AML-193 (cell line): ENCODE measurements at regions not wholly inside any gene's neighbourhood (a gene's known extent, or its start where the extent isn't known, plus 50 kb on each side); places are given as distances from the start of the nearest gene placed in this dataset.
A peak's percentile ranks its signal among the peaks of the same experiment; 100 is the strongest.

Experiments
- DNase-seq, 2 experiments: peaks; one replicate each; lab custom pipeline; 2025; lab: John Stamatoyannopoulos, UW

GRCh38 chr3:81968658-81969057, 207.2 kb upstream of the GBE1 start:
- no peak for DNase-seq

DNA sequence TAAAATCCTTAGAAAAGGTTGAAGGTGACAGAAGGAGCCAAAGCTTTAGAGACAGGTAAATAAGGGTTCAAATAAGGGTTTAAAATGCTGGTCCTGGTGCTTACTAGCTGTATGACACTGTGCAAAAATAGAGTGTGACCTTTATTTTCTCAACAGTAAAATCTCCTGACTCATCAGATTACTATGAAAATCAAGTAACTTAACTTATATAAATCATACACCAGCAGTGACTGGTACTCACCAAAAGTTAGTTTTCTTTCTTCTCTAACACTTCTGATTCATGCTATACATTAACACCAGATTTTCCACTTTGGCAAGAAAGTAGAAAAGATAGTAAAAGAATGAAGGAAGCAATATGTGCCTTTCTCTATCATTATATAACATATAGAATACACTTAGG, 205.9 kb upstream of the GBE1 start:
- DNase-seq: no peak

DNA sequence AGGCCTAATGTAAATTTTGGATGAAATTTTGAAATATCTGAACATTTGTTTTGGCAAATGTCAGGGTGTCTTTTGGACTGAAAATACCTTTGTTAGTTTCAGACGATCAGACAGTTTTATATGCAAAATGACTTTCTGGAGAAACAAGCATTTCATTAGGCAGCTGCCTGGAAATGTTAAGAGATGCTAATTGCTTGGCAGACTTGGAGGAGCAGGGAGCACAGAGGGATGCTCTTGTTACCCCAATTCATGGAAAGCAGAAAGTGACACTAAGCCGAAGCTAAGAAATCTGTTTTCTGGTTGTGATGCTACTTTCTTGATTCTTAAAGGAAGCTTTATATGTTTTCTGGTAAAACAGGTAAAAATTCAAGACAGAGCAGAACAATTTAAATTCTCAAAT, 204.3 kb upstream of the GBE1 start:
- DNase-seq: no peak

DNA sequence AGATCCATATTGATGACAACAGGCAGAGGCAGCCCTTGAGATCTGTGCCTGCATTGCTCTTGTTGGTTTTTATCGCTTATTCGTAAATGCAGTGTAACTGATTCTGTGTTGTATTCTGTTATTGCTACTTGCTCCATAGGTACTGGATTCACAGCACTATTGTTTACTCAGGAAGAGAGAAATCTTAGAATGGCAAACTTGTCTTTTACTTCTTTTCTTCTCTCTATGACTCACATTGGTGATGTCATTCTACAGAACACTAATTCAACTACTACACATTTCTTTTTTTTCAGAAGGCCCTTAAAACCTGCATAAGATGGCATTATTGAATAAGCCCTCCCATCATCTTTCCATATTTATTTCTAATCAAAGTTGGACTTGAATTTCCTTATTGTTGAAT, 201.0 kb upstream of the GBE1 start:
- DNase-seq: no peak

DNA sequence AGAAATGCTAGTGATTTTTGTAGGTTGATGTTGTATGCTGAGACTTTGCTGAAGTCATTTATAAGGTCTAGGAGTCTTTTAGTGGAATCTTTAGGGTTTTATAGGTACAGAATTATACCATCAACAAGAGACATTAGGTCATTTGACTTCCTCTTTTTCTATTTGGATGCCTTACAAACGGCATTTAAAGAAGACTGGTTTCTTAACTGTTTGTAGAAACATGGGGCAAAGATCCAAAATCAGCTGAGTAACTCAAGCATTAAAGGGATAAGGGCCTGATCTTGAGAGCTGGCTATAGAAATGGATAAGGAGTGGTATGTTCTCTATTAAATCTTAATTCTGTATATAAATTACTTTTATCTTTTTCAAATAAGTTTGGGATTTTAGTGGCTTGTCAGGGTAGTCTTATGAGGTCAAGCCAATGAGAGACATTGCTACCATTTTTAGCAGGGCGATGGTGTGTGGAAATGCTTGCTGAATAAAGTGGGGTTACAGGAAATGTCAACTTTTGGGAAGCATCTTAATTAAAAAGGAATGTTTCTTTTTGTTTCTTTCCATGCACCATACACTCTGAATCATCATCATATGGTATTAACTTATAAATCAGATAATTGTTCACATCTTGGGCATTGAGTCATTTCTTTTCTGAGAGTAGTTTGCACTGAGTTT, 197.7 kb upstream of the GBE1 start:
- peak; percentile 22 to 43 for DNase-seq

DNA sequence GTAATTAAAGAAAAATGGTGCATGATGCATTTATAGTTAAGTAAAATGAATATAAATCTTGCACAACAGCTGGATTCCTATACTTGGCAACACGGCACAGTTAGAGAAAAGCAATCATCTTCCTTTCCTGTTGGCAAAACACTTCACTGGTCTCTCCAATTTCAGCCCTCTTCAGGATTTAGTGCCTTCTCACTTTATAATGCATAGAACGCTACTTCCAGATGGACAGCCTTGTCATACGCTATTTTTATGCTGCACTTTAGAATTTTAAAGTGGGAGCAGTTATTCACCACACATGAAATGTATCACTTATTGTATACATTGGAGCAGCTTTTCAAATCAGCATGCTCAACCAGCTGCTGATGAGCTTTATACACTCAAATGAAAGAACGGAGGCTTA, 194.4 kb upstream of the GBE1 start:
- DNase-seq: no peak

DNA sequence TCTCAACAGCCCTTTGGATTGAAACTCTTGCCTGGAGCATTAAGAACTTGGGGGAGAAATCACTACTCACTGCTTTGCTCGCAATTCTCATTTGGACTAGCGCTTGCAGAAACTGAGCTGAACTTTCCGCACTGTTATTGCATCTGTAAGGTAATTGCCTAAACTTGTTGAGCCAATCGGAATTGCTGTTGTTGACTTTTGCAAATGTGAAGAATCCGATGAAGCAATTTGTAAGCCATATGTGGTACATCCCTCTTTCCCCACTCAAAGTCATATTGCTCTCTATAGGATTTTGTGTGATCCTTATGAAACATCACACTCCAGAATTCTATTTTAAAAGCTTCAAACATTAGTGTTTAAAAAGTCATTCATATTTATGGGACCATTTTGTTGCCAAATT, 191.7 kb upstream of the GBE1 start:
- DNase-seq: no peak

GRCh38 chr3:81952141-81952540, 190.7 kb upstream of the GBE1 start:
- no peak for DNase-seq

DNA sequence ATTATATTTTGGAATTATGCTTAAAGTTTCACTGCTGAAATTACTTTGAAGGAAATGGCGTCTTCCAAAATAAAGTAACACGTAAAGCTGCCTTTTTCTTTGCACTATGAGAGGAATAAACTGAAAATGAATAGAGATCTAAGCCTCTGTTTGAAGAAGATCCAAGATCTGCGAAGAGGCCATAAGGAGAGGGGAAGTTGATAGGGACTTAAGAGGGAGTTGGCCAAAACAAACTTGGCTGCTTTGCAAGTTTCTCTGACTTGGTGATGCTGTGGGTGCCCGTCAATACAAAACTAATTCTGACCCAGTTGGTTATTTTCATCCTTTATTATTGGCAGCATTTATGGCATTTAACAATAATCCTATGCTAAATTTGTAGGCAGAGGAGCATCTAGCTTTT, 190.2 kb upstream of the GBE1 start:
- no peak for DNase-seq

GRCh38 chr3:81951106-81951505, 189.7 kb upstream of the GBE1 start:
- no peak for DNase-seq

DNA sequence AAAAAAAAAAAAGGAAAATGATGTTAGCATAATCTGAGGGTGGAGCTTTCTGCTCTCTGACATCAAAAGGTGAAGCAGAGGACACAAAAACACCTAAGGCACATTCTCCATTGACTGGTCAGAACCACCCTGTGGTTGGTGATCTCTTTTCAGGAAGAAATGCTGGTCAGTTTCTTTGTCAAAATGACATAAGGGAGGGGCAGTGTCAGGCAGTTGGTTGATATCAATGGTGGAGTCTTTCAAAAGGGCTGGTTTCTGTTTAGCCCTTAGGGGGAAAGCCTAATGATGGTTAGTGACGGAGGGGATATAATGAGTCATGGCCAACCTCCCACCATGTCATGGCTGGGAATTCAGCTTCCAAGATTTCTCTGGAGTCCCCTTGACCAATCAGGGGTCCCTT, 185.9 kb upstream of the GBE1 start:
- DNase-seq: no peak

- DNase-seq: no peak
Measured at GRCh38 chr3:81938681-81939080, 177.2 kb upstream of the GBE1 start.

GRCh38 chr3:81936817-81937216, 175.4 kb upstream of the GBE1 start:
- DNase-seq: peak; percentile 14 to 21

GRCh38 chr3:81932681-81933080, 171.2 kb upstream of the GBE1 start:
- no peak for DNase-seq

- DNase-seq: peak in 1 of 2 experiments; percentile 10
Measured at GRCh38 chr3:81931265-81932251, 170.1 kb upstream of the GBE1 start.

DNA sequence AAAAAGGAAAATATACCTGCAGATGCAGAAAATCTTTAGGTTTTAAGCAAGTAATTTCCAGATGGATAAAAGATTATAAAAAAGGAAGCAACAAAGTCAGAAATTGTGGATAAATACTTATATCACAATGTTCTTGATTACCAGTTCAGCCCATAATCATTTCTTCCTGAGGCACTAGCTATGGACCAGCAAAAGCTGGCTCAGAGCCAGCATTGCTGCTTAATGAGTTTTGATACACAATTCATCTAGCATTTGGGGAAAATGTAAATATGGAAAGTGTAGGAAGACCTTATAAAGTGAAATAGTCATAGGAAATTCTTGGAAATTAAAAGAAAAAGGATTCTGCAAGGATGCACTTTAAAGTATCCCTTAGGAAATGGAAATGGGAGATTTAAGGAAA, 168.3 kb upstream of the GBE1 start:
- no peak for DNase-seq

DNA sequence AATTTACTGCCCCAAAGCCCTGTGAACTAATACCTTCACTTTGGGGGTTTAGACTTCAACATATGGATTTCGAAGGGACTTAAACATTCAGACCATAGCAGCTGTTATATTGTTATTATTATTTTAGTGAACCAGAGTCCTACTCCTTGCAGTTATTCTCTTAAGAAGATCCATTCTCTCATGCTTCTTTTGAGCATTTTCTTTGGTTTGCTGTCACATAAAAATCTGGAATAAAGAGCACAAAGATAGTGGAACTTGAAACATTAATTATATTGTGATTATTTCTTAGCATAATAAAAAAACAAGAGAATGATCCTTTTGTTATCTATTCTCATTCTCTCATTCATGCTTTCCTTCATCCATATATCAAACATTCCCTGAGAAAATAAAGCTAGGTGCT, 166.4 kb upstream of the GBE1 start:
- no peak for DNase-seq

DNA sequence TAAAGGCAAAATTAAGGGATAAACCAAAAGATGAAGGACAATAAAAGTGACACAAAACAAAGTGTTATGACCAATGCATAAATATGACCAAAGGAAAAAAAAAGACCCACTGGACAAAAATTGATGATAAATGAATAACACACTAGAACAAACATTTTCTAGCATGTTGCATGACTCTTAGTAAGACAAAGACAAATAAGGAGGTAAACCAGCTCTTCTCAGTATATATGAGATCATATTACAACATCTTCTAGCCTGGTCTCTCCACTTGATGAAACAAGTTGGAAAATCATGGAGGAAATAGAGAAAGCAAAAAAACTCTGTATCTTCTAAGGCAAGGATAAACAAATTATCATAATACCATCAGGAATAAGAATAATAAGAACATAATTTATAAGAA, 163.9 kb upstream of the GBE1 start:
- DNase-seq: no peak

DNA sequence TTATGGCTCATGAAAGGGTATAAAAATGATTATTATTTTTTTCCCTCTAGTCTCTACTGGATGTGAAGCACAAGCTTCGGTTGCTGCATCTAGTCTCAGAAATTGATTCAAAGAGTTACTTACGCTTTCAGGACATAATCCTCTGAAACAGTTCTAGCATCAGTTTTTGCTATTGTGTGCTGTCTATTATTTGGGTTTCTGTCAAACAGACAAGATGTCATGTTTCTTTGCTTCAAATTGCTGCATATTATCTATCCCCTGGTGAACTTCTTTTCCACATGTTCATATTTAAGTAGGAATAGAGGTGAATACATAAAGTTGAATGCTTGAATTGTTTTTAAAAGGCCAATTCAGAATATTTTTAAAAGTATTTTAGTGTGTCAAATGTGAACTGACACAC, 161.6 kb upstream of the GBE1 start:
- DNase-seq: no peak

GRCh38 chr3:81922404-81922803, 161.0 kb upstream of the GBE1 start:
- DNase-seq: no peak

GRCh38 chr3:81920816-81921215, 159.4 kb upstream of the GBE1 start:
- DNase-seq: no peak

DNA sequence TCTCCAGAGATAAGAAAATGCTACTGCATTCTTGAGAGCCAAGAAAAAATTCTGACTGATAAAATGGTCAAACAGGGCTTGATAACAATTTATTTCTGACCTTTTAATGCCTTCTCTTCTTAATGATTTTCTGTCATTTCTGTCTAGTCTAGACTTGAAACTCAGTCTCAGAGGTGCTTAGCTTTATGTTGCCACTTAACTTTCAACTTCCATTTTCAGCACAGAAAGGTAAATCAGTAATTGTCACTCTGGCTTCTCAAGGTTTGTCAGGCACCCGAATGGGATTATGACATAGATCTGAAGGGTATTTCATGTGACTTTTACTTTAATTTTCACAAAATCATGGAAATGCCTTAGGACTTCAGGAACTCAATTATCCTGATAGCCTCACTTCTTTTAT, 155.4 kb upstream of the GBE1 start:
- DNase-seq: no peak

DNA sequence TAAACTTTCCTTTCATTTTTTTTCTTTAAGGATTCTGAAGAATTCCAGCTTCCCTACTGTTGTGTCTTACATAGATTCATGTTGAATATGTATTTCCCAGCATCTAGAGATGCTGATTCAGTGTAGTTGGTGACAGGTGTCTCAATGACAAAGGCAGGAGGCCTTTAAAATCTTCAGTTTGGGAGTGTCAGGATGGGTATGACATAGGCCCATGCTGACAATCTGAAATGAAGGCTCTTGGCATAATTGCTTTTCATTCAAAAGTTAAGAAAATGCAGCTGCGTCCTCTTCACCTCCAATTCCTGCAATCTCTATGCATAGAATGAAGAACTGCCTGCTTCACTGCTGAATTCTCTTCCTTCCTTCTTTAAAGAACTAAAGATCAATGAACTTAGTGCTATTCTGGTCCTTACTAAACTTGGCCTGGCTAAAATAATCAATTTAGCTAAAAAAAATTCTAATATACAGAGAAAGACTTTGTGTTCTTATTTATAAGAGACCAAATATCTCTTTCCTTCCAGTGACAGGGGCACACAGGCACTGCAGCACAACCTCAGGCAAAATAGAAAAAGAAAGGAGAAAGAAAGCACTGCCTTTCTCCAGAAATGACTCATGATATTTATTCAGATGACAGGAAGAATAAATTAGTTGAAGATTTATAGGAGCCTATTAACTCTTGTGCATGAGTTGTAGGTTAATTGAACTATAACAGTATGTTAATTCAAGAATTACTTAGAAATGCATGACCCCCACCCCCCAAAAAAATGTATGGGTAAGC, 152.6 kb upstream of the GBE1 start:
- DNase-seq: no peak
